HEK293 (cell line): ENCODE measurements at regions not wholly inside any gene's neighbourhood (a gene's known extent, or its start where the extent isn't known, plus 50 kb on each side); places are given as distances from the start of the nearest gene placed in this dataset.

Source experiments
- EGR2 ChIP-seq: fragments of 450-650 bp; formaldehyde crosslinking; IDR thresholded peaks from 2 replicates; pipeline ENCODE4 v1.5.1; 2016; ENCODE audit warnings: low read depth, missing biosample characterization, missing genetic modification characterization
- HOXA7 ChIP-seq: sonication (generic); formaldehyde crosslinking; IDR thresholded peaks from 2 replicates; pipeline ENCODE4 v1.8.1; 2022; ENCODE audit warnings: missing genetic modification reagents, borderline replicate concordance
- KLF9 ChIP-seq: fragments of 450-650 bp; formaldehyde crosslinking; IDR thresholded peaks from 2 replicates; pipeline ENCODE4 v1.5.1; 2016; ENCODE audit warnings: missing biosample characterization, missing genetic modification characterization, low read depth
- MZF1 ChIP-seq: fragments of 450-650 bp; formaldehyde crosslinking; IDR thresholded peaks from 2 replicates; pipeline ENCODE4 v1.5.1; 2017; ENCODE audit warnings: missing biosample characterization, missing genetic modification characterization, borderline replicate concordance
- TCF7L2 ChIP-seq: IDR thresholded peaks from 2 replicates; pipeline ENCODE4 v1.6.1; 2011; ENCODE audit warnings: low read depth, mild to moderate bottlenecking, inconsistent platforms, low read length, moderate library complexity, borderline replicate concordance
- ZBTB7A ChIP-seq: fragments of 450-650 bp; formaldehyde crosslinking; IDR thresholded peaks from 2 replicates; pipeline ENCODE4 v1.5.1; 2016; ENCODE audit warnings: low read depth, missing biosample characterization, missing genetic modification characterization
- ZEB2 ChIP-seq: fragments of 450-650 bp; formaldehyde crosslinking; IDR thresholded peaks from 2 replicates; pipeline ENCODE4 v1.5.1; 2016; ENCODE audit warnings: missing biosample characterization, missing genetic modification characterization
- ZNF501 ChIP-seq: fragments of 450-650 bp; formaldehyde crosslinking; IDR thresholded peaks from 2 replicates; pipeline ENCODE4 v1.5.1; 2016; ENCODE audit warnings: missing biosample characterization, missing genetic modification characterization
- ZNF530 ChIP-seq: fragments of 450-650 bp; formaldehyde crosslinking; IDR thresholded peaks from 2 replicates; pipeline ENCODE4 v1.5.1; 2016; ENCODE audit warnings: low read depth, missing biosample characterization, missing genetic modification characterization
- ZNF610 ChIP-seq: fragments of 450-650 bp; formaldehyde crosslinking; IDR thresholded peaks from 2 replicates; pipeline ENCODE4 v1.5.1; 2016; ENCODE audit warnings: missing biosample characterization, missing genetic modification characterization, borderline replicate concordance
- TF ChIP-seq, protein P1 (sequence below): fragments of 450-650 bp; formaldehyde crosslinking; IDR thresholded peaks from 2 replicates; pipeline ENCODE4 v1.5.1; 2016; ENCODE audit warnings: missing biosample characterization, missing genetic modification characterization
- TF ChIP-seq, protein P2 (sequence below): fragments of 450-650 bp; formaldehyde crosslinking; conservative IDR thresholded peaks from 2 replicates; pipeline ENCODE4 v1.5.1; 2016; ENCODE audit warnings: low read depth, missing biosample characterization, missing genetic modification characterization
- TF ChIP-seq, protein P3 (sequence below): fragments of 450-650 bp; formaldehyde crosslinking; IDR thresholded peaks from 2 replicates; pipeline ENCODE4 v1.5.1; 2016; ENCODE audit warnings: missing biosample characterization, missing genetic modification characterization
- TF ChIP-seq, protein P4 (sequence below): fragments of 450-650 bp; formaldehyde crosslinking; IDR thresholded peaks from 2 replicates; pipeline ENCODE4 v1.5.1; 2016; ENCODE audit warnings: missing biosample characterization, missing genetic modification characterization, borderline replicate concordance

DNA sequence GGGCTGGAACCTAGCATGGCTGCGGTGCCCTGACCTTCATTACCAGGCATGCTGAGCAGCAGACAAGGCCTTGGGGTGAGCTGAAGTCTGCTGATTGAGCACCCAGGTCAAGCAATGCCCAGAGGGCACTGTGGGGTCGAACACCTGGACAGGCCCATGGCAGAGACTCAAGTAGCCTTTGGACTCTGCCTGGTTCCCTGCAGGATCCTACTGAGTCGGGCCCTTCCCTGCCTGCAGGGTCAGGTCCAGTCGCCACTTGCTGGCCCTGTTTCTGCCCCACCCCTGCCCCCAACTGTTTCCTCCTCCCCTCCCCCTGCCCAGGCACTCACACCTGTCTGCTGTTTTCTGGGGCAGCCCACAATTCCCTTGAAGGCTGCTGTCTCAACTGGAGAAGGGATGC, 483.2 kb upstream of the MKI67 start (continued):
- TF ChIP-seq, protein P1, sequence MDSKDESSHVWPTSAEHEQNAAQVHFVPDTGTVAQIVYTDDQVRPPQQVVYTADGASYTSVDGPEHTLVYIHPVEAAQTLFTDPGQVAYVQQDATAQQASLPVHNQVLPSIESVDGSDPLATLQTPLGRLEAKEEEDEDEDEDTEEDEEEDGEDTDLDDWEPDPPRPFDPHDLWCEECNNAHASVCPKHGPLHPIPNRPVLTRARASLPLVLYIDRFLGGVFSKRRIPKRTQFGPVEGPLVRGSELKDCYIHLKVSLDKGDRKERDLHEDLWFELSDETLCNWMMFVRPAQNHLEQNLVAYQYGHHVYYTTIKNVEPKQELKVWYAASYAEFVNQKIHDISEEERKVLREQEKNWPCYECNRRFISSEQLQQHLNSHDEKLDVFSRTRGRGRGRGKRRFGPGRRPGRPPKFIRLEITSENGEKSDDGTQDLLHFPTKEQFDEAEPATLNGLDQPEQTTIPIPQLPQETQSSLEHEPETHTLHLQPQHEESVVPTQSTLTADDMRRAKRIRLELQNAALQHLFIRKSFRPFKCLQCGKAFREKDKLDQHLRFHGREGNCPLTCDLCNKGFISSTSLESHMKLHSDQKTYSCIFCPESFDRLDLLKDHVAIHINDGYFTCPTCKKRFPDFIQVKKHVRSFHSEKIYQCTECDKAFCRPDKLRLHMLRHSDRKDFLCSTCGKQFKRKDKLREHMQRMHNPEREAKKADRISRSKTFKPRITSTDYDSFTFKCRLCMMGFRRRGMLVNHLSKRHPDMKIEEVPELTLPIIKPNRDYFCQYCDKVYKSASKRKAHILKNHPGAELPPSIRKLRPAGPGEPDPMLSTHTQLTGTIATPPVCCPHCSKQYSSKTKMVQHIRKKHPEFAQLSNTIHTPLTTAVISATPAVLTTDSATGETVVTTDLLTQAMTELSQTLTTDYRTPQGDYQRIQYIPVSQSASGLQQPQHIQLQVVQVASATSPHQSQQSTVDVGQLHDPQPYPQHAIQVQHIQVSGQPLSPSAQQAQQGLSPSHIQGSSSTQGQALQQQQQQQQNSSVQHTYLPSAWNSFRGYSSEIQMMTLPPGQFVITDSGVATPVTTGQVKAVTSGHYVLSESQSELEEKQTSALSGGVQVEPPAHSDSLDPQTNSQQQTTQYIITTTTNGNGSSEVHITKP (tag by site-specific recombination) = no peak
- TF ChIP-seq ZEB2 (tag by site-specific recombination) = no peak
- TF ChIP-seq ZNF530 (tag by site-specific recombination) = no peak
- no peak for TF ChIP-seq HOXA7 (CRISPR knock-in tag)
- TF ChIP-seq, protein P2, sequence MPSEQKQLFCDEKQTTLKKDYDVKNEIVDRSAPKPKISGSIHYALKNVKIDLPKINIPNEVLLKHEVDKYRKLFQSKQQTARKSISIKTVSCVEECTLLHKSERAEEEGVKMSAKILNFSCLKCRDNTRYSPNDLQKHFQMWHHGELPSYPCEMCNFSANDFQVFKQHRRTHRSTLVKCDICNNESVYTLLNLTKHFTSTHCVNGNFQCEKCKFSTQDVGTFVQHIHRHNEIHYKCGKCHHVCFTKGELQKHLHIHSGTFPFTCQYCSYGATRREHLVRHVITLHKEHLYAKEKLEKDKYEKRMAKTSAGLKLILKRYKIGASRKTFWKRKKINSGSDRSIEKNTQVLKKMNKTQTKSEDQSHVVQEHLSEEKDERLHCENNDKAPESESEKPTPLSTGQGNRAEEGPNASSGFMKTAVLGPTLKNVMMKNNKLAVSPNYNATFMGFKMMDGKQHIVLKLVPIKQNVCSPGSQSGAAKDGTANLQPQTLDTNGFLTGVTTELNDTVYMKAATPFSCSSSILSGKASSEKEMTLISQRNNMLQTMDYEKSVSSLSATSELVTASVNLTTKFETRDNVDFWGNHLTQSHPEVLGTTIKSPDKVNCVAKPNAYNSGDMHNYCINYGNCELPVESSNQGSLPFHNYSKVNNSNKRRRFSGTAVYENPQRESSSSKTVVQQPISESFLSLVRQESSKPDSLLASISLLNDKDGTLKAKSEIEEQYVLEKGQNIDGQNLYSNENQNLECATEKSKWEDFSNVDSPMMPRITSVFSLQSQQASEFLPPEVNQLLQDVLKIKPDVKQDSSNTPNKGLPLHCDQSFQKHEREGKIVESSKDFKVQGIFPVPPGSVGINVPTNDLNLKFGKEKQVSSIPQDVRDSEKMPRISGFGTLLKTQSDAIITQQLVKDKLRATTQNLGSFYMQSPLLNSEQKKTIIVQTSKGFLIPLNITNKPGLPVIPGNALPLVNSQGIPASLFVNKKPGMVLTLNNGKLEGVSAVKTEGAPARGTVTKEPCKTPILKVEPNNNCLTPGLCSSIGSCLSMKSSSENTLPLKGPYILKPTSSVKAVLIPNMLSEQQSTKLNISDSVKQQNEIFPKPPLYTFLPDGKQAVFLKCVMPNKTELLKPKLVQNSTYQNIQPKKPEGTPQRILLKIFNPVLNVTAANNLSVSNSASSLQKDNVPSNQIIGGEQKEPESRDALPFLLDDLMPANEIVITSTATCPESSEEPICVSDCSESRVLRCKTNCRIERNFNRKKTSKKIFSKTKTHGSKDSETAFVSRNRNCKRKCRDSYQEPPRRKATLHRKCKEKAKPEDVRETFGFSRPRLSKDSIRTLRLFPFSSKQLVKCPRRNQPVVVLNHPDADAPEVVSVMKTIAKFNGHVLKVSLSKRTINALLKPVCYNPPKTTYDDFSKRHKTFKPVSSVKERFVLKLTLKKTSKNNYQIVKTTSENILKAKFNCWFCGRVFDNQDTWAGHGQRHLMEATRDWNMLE (tag by site-specific recombination) = no peak
- TF ChIP-seq EGR2 = no peak
- no peak for TF ChIP-seq ZNF501 (tag by site-specific recombination)
- TF ChIP-seq, protein P3, sequence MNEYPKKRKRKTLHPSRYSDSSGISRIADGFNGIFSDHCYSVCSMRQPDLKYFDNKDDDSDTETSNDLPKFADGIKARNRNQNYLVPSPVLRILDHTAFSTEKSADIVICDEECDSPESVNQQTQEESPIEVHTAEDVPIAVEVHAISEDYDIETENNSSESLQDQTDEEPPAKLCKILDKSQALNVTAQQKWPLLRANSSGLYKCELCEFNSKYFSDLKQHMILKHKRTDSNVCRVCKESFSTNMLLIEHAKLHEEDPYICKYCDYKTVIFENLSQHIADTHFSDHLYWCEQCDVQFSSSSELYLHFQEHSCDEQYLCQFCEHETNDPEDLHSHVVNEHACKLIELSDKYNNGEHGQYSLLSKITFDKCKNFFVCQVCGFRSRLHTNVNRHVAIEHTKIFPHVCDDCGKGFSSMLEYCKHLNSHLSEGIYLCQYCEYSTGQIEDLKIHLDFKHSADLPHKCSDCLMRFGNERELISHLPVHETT = no peak
- no peak for TF ChIP-seq MZF1 (tag by site-specific recombination)
- TF ChIP-seq, protein P4, sequence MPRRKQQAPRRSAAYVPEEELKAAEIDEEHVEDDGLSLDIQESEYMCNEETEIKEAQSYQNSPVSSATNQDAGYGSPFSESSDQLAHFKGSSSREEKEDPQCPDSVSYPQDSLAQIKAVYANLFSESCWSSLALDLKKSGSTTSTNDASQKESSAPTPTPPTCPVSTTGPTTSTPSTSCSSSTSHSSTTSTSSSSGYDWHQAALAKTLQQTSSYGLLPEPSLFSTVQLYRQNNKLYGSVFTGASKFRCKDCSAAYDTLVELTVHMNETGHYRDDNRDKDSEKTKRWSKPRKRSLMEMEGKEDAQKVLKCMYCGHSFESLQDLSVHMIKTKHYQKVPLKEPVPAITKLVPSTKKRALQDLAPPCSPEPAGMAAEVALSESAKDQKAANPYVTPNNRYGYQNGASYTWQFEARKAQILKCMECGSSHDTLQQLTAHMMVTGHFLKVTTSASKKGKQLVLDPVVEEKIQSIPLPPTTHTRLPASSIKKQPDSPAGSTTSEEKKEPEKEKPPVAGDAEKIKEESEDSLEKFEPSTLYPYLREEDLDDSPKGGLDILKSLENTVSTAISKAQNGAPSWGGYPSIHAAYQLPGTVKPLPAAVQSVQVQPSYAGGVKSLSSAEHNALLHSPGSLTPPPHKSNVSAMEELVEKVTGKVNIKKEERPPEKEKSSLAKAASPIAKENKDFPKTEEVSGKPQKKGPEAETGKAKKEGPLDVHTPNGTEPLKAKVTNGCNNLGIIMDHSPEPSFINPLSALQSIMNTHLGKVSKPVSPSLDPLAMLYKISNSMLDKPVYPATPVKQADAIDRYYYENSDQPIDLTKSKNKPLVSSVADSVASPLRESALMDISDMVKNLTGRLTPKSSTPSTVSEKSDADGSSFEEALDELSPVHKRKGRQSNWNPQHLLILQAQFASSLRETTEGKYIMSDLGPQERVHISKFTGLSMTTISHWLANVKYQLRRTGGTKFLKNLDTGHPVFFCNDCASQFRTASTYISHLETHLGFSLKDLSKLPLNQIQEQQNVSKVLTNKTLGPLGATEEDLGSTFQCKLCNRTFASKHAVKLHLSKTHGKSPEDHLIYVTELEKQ (tag by site-specific recombination) = no peak
- no peak for TF ChIP-seq TCF7L2
- no peak for TF ChIP-seq ZNF610
- no peak for TF ChIP-seq ZBTB7A (tag by site-specific recombination)
- no peak for TF ChIP-seq KLF9 (tag by site-specific recombination)
